PC-9 (cell line): ENCODE measurements at regions not wholly inside any gene's neighbourhood (a gene's known extent, or its start where the extent isn't known, plus 50 kb on each side); places are given as distances from the start of the nearest gene placed in this dataset.

Experiments
- EZH2 ChIP-seq: fragments of 200-600 bp; sonication (generic); IDR thresholded peaks from 2 replicates; pipeline ENCODE4 v1.8.0; 2017; ENCODE audit warnings: antibody characterized with exemption, low read depth
- TF ChIP-seq, protein P1 (sequence below): fragments of 200-600 bp; sonication (generic); conservative IDR thresholded peaks from 2 replicates; pipeline ENCODE4 v1.6.1; 2017; ENCODE audit warnings: mixed run types, antibody characterized with exemption, mild to moderate bottlenecking, moderate library complexity

DNA sequence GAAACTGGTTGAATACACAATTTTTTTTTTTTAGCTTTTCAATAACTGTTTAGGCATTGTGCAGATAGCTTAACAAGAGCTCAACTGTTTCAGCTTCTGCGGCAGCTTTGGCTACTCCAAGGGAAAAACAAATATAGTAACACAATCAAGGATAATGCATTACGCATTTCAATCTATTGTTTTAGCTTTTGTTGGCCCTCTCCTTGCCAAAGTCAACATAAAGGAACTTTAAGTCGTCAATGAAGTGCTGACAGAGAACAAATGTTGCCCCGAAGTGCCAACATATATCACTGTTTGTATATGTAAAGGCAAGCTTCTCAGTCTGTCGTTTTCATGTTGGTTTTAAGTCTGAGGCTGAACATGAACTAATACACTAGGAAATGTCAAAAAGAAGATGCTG is 1087.4 kb upstream of the FLRT2 start:
- TF ChIP-seq, protein P1, sequence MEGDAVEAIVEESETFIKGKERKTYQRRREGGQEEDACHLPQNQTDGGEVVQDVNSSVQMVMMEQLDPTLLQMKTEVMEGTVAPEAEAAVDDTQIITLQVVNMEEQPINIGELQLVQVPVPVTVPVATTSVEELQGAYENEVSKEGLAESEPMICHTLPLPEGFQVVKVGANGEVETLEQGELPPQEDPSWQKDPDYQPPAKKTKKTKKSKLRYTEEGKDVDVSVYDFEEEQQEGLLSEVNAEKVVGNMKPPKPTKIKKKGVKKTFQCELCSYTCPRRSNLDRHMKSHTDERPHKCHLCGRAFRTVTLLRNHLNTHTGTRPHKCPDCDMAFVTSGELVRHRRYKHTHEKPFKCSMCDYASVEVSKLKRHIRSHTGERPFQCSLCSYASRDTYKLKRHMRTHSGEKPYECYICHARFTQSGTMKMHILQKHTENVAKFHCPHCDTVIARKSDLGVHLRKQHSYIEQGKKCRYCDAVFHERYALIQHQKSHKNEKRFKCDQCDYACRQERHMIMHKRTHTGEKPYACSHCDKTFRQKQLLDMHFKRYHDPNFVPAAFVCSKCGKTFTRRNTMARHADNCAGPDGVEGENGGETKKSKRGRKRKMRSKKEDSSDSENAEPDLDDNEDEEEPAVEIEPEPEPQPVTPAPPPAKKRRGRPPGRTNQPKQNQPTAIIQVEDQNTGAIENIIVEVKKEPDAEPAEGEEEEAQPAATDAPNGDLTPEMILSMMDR: no peak
- TF ChIP-seq EZH2: no peak
